Activated CD4-positive, alpha-beta T cell treated with anti-CD3 and anti-CD28 coated beads for 4 hours (primary cell): ENCODE measurements at regions not wholly inside any gene's neighbourhood (a gene's known extent, or its start where the extent isn't known, plus 50 kb on each side); places are given as distances from the start of the nearest gene placed in this dataset.
"Not testable (repeated sequence)": the region's sequence is repeated elsewhere in the genome, so short reads cannot be mapped to it uniquely, and the experiment has no call there.

Experiments
- DNase-seq, 2 donors: peaks; one replicate each; pipeline ENCODE4 v3.0.0-alpha.2; 2020

DNA sequence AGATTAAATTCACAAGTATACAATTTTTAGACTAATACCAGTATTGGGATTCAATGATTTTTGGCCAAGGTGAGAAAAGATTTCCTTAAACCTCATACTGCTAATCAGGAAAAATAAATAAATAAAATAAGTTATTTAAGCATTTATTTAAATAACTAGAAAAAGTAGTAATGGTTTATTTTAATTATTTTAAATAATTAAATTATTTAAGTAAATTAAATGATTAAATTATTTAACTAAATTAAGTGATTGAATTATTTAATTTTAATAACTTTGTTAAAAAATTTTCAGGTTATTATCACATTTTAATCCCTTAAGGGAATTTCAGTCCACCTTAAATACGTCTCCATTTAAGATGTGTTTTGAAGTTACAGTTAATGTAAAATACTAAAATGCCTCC, 1831.5 kb upstream of the MIR17HG start:
- DNase-seq, result no peak

DNA sequence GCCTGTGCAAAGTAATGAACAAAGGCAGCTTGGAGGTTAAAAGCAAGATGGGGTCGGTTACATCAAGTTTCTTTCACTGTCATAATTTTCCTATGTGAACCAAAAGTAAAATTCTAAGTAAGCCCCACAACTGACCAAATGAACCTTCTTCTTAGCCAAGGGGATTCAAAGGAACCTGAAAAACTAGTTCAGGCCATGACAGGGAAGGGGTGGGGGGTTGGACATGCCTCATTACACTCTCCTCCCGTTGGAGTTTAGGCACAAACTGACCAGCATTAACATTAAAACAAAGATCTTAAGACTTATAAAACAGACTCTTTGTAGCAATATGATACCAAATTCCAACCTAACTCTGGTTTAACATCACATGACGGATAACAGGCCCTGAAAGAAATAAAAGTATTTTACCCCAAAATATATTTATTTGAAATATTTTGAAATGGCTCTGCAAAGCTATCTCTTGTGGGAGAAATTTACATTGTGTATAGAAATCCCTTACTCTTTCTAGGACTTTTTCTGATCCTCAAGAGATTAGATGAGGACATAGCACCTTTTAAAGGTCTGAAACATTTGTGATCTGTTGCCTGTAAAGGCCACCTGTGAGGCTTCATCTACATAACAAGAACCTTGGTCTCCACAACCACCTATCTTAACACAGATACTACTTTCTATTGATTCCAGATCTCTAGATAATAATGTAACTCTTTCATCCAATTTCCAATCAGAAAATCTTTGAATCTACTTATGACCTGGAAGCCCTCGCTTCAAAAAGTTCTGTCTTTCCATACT, 1829.0 kb upstream of the MIR17HG start:
- DNase-seq, result no peak

DNA sequence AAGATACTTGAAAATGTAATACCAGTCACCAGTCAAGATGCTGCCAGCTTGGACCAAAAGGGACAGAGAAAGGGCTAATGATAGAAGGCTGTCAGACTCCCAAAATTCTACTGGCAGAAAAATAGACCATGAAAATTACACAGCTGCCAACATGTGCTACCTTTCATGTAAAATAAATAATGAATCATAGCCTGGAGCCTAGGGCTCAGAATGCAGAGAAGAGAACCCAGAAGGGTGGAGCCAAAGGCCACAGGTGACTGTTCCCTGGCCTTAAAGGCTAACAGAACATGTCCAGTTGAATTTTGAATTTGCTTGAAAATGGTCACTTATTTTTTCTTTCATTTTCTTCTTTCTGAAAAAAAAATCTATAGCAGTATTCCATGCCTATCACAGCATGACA, 1827.0 kb upstream of the MIR17HG start:
- no peak for DNase-seq

DNA sequence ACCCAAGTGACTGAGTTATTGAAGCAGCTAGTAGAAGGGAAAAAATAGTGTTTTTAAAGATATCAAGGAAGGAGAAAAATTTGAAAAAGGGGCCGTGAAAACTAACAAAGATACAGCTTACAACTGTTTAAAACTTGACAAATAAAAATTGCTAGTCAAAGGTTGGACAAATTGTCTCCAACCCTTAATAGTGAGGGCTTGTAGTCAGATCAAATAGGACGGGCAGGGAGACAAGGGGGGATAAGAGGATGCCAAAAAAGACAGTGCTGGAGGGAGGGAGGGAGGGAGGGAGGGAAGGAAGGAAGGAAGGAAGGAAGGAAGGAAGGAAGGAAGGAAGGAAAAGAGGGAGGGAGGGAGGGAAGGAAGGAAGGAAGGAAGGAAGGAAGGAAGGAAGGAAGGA, 1825.8 kb upstream of the MIR17HG start:
- DNase-seq, result not testable (repeated sequence)

DNA sequence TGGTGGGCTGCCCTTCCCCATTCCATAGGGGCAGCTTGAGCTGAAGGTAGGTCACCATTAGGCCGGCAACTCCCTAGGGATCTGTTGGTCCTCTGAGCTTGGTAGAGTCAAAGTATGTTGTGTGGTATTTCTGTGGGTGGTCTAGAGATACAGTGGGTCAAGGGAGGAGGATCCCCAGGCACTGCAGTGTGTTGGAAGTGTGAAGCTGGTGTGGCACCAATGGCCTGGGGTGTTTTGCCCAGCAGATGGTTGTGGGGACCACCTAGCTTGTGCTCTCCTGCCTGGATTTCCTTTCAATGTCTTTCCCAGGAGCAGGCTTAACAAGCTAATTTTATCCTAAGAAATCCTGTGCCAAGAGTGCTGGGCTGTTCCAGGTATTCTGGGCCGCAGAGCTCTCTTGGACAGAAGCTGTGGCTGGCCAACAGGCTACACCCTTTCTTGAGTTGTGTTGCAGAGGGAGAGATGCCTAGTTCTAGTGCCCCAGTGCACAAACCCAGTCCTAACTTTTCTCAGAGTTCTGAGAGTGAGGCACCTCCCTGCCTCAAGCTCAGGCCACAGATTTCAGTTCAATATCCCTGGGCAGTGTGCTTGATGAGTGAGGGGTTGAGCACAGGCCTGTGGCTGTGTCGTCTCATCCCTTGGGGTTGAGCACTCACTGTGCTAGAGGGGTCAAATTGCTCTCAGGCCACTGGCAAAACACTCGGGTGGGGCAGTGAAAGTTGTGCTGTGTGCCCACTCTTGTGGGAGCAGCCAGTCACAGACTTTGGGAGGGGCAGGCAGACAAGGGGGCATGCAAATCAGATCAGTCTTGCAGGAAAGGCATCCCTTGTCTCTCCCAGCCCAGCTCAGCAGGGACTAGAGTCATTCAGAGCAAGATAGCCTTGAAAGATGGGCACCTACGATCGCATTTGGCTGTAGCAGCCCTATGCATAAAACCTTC, 1806.1 kb upstream of the MIR17HG start:
- DNase-seq, result no peak

DNA sequence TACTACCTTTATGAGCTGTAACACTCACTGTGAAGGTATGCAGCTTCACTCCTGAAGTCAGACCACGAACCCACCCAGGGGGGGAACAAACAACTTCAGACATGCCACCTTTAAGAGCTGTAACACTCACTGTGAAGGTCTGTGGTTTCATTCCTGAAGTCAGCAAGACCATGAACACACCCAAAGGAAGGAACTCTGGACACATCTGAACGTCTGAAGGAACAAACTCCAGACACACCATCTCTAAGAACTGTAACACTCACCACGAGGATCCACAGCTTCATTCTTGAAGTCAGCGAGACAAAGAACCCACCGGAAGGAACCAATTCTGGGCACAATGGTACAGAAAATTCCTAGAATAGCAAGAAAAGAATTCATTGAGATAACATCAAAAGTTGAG, 1796.5 kb upstream of the MIR17HG start:
- DNase-seq, result no peak

DNA sequence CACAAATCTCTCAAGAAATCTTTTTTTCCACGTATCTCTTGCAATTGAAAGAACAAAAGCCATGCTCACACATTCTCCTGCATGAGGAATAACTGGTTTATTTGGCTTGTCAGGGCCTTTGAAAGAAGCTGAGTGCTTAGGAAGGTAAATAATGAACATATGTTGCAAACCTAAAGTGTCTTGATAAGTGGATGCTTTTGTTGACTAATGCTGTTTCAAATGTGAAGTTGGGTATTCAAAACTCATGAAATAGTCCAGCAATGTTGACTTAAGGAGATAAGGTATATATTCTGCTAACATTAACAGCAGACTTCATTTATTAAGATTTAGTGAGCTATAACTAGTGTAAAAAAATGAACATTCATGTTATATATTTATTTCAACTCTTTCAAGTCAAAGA, 1792.7 kb upstream of the MIR17HG start:
- DNase-seq, result no peak

DNA sequence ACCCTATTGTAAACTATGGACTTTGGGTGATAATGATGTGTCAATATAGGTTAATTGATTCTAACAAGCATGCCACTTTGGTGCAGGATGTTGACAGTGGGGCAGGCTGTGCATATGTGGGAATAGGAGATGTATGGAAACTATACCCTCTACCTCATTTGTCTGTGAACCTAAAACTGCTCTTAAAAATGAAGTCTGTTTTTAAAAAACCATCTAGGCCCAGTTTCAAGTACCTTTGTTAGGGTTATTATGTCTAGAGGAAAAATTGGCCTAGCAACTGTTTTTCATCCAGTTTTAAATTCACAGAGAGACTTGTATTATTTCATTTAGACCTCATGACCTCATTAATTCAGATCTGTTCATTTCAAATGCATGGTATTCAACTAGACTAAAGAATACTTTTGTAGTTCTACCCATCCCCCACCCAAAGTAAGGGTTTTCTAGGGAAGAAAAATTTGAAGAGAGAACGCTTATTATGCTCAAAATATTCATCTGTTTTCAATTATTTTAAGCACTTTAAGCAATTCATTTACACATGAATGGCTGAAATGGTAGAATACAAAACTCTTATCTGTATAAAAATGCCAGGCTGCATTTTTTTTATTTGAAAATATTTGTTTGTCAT, 1781.9 kb upstream of the MIR17HG start:
- no peak for DNase-seq

DNA sequence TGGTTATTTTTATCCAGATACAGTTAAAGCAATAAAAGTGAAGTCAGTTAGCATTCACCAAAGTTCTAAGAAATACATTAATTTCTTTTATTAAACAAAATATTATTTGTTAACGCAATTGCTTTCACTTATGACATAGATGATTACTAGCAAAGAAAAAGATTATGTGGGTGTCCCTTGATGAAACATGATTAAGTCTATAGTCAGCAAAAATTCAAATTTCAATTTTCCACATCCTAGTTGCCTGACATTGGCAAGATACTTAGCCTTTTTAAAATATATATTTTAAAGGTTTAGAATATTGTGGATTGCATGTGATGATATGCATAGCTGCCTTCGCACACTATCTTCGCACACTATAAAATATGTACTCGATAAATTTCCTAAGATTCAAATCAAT, 1780.5 kb upstream of the MIR17HG start:
- no peak for DNase-seq

DNA sequence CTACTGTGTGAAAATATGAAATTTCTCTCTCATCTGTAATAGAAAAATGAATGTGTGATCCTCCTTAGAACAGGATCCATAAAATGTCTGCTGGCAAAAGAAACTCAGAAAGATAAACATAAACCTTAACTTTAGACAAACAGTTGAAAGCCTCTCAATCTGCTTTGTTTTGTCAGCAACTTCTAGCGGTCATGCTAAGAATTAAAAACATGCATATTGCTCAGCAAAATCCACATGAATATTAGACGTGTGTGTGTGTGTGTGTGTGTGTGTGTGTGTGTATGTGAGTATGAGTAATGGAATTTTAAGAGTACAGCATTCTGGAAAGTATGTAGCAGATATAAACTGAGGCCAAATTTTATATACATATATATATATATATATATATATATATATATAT, 1779.2 kb upstream of the MIR17HG start:
- DNase-seq, result no peak

DNA sequence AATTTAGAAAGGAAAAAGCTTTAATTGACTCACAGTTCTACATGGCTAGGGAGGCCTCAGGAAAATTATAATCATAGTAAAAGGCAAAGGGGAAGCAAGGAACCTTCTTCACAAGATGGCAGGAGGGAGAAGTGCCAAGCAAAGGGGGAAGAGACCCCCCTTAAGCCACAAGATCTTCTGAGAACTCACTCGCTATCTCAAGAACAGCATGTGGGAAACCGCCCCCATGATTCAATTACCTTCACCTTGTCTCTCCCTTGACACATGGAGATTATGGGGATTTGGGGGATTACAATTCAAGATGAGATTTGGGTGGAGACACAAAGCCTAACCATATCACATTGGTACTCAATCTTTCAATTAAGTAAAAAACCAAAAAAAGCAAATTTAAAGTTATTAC, 1778.7 kb upstream of the MIR17HG start:
- DNase-seq, result no peak

DNA sequence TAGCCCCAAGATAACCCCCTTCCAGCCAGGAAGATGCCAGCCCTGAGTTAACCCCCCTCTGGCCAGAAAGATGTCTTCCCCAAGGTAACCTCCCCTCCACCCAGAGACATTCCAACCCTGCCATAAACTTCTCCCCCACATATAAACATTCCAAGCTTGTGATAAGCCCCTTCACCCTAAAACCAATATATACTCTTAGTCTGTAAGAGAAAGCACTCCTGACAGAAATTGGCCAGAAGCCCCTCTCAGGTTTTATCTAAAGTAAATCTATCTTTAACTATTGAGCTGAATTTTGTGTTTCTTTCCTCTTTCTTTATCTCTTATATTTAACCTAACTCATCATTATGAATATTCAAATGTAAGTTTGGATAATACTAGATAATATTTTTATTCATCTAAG, 1775.8 kb upstream of the MIR17HG start:
- no peak for DNase-seq

DNA sequence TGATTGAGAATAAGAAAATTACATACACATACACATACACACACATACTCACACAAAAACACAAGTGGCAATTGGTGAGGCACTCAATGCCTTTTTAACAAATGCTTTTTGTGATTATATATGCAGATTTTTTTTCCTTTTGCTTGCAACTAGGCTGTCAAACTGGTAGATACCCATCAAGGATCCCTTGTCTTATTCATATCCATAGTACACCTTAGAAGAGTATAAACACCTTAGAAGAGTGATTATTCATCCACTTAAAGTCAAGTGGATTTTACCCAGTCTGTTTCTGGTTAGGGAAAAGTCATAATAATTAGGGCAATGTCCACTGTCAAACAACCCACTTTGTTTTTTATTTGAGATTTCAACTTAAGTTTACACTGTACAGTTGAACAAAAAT, 1773.4 kb upstream of the MIR17HG start:
- no peak for DNase-seq

DNA sequence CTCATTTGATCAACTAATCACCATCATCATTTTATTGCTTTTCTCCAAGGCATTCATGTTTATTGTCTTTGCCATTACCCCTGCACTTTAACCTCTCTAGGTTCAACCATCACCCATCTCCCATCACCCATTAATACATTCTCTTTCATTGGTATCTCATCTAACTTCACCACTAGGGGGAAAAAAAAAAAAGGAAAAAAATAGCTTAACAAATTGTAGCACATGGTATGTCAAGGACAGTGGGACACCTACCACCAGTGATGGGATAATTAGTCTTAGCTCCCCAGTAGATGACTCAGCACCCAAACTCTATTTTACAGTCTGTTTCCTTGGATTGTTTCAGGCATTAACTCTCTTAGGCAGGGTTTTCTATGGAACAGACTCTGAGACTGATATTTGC, 1770.2 kb upstream of the MIR17HG start:
- DNase-seq, result no peak

DNA sequence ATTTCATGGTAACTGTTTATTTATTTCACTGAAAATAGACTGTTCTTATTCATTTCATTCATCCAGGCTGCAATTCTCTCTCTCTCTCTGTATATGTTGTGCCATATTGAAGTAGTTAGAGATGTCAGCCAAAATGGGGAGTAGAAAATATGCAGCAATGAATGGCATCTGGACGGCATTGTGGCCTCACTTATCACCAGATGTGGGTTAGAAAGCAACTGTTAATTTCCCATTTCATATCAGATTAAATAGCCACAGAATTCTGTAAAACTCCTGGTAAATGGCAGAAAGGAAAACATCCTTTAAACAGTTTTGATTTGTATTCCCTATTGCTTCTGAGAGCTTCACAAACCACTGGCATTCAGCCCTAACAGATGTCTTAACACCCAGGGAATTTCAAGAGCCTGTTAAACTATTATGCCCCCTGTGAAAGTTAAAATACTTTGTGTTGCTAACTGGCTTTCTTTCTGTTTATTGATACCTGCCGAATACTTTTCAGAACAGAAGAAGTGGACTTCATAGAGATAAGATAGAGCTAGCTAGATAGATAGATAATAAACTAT, 1763.3 kb upstream of the MIR17HG start:
- DNase-seq, result no peak

DNA sequence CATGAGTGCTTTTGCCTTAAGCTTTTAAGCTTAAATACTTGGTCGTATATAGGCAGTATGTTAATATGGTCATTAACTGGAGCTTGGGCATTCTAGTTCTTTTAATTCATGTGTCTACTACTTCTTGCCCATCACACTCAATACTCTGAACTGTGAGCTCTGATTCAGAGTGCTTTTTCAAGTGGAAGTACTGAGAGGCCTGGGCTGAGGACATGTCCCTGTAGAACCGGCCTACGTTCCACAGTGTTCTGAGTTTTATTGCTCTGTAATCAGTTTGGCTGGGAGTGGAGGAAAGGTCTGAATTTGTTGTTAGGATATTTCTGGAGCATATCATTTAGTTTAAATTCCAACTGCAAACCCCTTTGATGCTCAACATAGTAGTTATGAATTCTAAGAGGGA, 1744.8 kb upstream of the MIR17HG start:
- no peak for DNase-seq

DNA sequence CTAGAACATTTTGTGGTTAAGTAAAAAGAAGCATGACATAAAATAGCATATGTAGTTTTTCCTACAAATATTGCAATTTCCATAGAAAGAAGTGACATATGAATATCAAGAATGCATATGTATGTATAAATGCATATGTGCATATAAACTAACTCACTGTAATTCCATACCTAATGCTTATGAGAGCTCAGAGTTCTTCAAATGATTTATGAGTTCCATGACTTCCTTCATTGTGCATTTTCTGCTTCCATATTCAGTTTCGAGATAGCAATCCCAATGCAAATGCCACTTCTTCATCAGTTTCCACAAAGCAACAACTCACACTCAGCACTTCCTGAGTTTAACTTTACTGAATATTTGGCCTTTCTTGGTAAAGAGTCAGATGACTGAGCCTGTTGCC, 1744.3 kb upstream of the MIR17HG start:
- DNase-seq, result no peak

DNA sequence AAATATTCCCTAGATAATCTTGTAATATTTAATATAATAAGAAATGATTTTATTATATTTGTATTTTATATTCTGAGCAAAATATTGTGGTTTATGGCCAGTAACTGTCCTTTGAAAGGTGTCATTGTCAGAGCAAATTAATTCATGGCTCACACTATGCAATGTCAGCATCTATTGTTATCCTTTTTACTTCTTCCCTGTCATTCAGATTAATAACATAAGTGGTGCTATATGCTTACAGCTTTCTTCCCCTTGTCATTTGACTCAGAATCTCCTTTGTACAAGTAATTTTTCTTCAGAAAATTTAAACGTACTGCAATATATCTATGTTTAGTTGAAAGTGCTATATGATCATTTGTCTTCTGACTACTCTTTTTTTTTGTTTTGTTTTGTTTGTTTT, 1738.2 kb upstream of the MIR17HG start:
- DNase-seq, result no peak

DNA sequence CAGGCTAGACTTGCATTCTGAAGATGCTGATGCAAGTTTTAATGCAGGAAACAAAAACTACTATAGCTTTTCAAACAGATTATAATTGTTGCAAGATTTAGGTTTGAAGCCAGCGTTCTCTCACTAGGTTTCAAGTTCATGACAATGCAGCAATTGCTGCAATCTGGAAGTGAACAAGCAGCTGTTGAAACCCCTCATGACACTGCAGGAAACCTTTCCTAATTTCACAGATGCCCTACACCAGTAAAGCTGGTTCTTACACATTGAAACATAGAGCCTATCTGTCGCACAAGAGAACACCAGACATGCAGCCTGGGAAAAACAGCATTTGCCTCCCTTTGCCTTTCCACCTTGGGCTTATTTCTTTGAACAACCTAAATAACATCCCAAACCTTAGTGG, 1737.2 kb upstream of the MIR17HG start:
- no peak for DNase-seq

DNA sequence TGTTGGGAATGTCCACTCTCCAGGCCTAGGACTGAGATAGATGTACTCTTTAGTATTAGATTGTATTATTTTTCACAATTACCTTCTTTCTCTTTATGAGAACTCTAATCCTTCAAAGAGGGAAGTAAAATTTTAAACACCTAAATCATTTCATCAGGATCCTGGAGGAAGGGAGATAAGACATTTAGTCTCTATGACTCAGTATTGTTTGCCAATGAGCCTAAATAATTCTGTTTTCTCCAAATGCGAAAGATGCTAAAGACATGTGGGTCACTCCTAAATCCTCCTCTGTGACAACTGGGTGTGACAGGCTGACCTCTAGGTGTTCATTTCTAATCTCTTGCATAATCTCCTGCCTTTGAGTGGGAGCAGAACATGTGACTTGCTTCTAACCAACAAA, 1736.6 kb upstream of the MIR17HG start:
- DNase-seq, result no peak

DNA sequence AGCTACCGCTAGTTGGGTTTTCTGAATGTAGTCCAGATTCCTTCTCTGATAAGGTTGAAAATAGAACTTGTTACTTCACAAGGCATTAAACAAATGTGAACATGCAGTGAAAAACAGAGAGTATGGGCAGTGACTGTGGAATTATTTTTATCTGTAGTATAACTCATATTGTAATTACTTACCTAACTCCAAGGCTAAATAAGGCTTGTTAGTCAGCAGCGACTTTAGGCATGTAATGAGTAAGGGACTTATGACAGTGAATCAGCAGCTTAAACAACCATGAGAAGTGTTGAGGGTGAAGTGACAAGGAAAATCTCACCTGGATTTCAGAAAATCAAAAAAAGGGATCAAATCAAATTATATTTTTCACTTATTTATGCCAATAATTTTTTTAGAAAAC, 1719.5 kb upstream of the MIR17HG start:
- no peak for DNase-seq

DNA sequence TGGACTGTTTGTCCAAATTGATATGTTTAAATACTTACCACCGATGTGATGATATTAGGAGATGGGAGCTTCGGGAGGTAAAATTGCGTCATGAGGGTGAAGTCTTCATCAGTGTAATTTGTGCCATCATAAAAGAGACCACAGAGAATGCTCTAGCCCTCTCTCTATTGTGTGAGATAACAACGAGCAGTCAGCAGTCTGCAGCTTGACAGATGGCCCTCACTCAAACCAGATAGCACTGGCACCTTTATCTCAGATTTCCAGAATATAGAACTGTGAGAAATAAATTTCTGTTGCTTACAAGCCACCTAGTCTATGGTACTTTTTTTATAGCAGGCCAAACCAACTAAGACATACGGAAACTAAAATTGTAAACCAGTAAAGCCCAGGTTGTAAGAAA, 1718.9 kb upstream of the MIR17HG start:
- no peak for DNase-seq

DNA sequence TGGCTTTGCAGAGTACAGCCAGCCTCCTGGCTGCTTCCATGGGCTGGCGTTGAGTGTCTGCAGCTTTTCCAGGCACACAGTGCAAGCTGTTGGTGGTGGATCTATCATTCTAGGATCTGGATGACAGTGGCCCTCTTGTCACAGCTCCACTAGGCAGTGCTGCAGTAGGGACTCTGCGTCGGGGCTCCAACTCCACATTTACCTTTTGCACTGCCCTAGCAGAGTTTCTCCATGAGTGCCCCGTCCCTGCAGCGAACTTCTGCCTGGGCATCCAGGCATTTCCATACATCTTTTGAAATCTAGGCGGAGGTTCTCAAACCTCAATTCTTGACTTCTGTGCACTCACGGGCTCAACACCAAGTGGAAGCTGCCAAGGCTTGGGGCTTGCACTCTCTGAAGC, 1697.3 kb upstream of the MIR17HG start:
- DNase-seq, result no peak

DNA sequence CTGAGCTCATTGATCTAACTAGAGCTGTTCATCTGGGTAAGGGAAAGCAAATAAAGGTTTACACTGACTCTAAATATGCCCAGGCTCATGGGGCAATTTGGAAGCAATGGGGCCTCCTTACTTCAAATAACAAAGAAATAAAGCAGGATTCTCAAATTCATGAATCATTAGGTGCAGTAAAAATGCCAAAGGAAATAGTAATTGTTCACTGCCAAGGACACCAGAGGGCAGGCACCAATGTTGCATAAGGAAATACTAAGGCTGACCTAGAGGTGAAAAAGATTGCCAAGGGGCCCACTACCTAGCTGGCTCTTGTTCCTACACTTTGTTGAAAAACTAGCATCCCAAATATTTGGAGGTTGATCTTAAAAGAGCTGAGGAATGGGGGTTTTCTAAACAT, 1686.7 kb upstream of the MIR17HG start:
- DNase-seq, result no peak
